ENCODE measurements at regions not wholly inside any gene's neighbourhood (a gene's known extent, or its start where the extent isn't known, plus 50 kb on each side); places are given as distances from the start of the nearest gene placed in this dataset.
"Not testable (repeated sequence)": the region's sequence is repeated elsewhere in the genome, so short reads cannot be mapped to it uniquely, and the experiment has no call there.

DNA sequence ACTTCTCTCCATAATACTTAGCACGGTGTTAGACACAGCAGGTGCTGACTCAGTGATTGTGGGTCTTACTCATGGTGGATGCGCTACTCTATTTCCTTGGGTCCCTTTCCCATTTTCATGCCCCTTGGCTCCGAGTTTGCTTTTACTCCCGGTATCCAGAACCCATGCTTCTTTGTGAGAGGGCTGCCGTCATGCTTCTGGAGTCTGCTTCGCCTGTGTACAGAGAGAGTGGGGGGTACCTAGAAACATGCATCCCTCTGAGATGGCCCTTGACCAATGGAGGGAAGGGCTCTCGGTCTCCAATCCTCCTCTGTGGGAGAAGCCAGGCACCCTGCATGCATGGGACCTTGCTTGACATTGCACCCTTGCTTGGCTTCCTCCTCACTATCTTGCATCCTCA, 160.4 kb downstream of the NRN1 start:
- H3K27me3 ChIP-seq (replicated peaks; ENCODE audit: control insufficient read depth, insufficient read depth, low read length, poor library complexity, severe bottlenecking): no peaks in the 10 kb centered on the region
- H3K4me3 ChIP-seq (ENCODE audit: insufficient read depth, low read depth, low read length, poor library complexity, severe bottlenecking): no peak overlapping the region
- H3K27ac ChIP-seq (ENCODE audit: insufficient read depth, low read length, poor library complexity, severe bottlenecking): no peak overlapping the region
- no peaks in the 10 kb centered on the region for H3K36me3 ChIP-seq (ENCODE audit: control insufficient read depth, insufficient read depth, low read length)
- H3K4me1 ChIP-seq (ENCODE audit: control insufficient read depth, insufficient read depth, low read length, poor library complexity, severe bottlenecking): peaks cover 3% of the 10 kb centered on the region
- H3K9me3 ChIP-seq (ENCODE audit: control insufficient read depth, low read length): no peaks in the 10 kb centered on the region
- DNase-seq: no peak

DNA sequence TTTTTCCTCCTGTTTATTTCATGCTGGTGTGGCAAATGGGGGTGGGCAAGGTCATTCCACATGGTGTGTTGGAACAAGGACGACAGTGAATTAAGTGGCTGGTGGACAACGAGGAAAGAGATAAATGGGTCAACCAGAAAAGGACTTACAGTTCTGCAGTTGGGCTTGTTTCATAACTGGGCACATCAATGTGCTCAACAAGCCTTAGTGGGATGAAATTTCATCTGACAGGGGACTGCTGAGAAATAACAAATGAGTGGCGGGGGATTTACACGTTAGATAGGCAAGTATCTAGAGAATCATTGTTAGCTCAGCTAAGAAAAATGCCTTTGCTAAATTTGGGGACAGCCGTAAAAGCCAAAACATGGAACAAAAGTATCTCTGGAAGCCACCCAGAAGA, 163.6 kb downstream of the NRN1 start:
- no peak overlapping the region for H3K4me3 ChIP-seq (ENCODE audit: insufficient read depth, low read depth, low read length, poor library complexity, severe bottlenecking)
- no peaks in the 10 kb centered on the region for H3K4me1 ChIP-seq (ENCODE audit: control insufficient read depth, insufficient read depth, low read length, poor library complexity, severe bottlenecking)
- no peaks in the 10 kb centered on the region for H3K9me3 ChIP-seq (ENCODE audit: control insufficient read depth, low read length)
- H3K27ac ChIP-seq (ENCODE audit: insufficient read depth, low read length, poor library complexity, severe bottlenecking): no peak overlapping the region
- no peak for DNase-seq
- no peaks in the 10 kb centered on the region for H3K36me3 ChIP-seq (ENCODE audit: control insufficient read depth, insufficient read depth, low read length)
- no peaks in the 10 kb centered on the region for H3K27me3 ChIP-seq (replicated peaks; ENCODE audit: control insufficient read depth, insufficient read depth, low read length, poor library complexity, severe bottlenecking)

DNA sequence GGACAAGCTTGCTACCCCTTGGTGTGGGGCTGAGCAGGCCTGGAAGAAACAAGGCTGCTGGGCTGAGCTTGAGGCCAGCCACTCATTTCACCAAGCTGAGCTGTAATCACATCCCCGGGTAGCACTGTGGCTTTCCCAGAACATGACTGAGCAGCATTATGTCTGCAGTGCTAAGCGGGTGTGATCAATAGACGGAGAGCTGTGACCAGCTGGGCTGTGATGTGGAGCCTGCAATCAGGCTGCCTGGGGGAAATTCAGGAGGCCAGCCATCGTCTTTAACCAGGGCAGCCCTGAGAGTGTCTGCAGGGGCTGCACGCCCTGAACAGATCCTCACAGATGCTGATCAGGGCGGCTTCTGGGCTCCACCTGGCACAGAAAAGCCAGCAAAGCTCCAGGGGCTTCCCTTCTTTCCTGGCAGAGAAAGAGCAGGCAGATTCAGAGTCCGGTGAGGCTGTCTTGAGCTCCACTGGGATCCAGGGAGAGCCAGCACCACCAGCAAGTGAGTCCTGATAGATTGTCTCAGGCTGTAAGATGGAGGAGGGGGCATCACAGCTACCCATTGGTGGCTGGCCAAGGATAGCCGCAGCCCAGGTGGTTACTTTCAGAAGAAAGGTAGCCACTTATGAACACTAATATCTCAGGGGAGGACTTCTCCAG, 165.9 kb downstream of the NRN1 start:
- no peaks in the 10 kb centered on the region for H3K9me3 ChIP-seq (ENCODE audit: control insufficient read depth, low read length)
- H3K27me3 ChIP-seq (replicated peaks; ENCODE audit: control insufficient read depth, insufficient read depth, low read length, poor library complexity, severe bottlenecking): no peaks in the 10 kb centered on the region
- H3K36me3 ChIP-seq (ENCODE audit: control insufficient read depth, insufficient read depth, low read length): no peaks in the 10 kb centered on the region
- no peak for DNase-seq
- H3K4me1 ChIP-seq (ENCODE audit: control insufficient read depth, insufficient read depth, low read length, poor library complexity, severe bottlenecking): no peaks in the 10 kb centered on the region
- H3K4me3 ChIP-seq (ENCODE audit: insufficient read depth, low read depth, low read length, poor library complexity, severe bottlenecking): no peak overlapping the region
- no peak overlapping the region for H3K27ac ChIP-seq (ENCODE audit: insufficient read depth, low read length, poor library complexity, severe bottlenecking)

DNA sequence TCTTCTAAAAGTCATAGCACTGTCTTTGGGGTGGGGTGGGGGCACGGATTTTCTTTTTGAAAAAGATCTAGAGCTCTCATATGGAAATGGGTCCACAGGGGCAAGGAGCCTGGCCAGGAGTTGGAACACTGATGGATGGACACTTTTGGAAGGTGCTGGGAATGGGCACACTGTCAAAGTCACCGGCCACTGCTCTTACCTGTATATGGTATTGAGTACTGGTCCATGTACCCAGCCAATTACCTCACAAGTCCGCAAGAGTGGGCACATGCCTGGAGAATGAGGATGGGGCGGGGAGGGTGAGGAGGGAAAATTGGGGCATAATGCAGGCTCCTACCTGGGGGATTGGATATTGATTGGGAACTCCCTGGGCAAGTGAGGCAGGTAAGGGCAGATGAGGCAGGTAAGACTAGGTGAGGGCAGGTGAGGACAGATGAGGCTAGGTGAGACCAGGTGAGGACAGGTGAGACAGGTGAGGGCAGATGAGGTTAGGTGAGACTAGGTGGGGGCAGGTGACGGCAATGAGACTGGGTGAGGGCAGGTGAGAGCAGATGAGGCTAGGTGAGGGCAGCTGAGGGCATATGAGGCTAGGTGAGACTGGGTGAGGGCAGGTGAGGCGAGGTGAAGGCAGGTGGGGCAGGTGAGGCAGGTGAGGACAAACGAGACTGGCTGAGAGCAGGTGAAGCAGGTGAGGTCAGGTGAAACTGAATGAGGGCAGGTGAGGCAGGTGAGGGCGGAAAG, 167.9 kb downstream of the NRN1 start:
- no peaks in the 10 kb centered on the region for H3K27me3 ChIP-seq (replicated peaks; ENCODE audit: control insufficient read depth, insufficient read depth, low read length, poor library complexity, severe bottlenecking)
- no peak overlapping the region for H3K4me3 ChIP-seq (ENCODE audit: insufficient read depth, low read depth, low read length, poor library complexity, severe bottlenecking)
- no peaks in the 10 kb centered on the region for H3K9me3 ChIP-seq (ENCODE audit: control insufficient read depth, low read length)
- no peak for DNase-seq
- no peaks in the 10 kb centered on the region for H3K4me1 ChIP-seq (ENCODE audit: control insufficient read depth, insufficient read depth, low read length, poor library complexity, severe bottlenecking)
- H3K27ac ChIP-seq (ENCODE audit: insufficient read depth, low read length, poor library complexity, severe bottlenecking): no peak overlapping the region
- no peaks in the 10 kb centered on the region for H3K36me3 ChIP-seq (ENCODE audit: control insufficient read depth, insufficient read depth, low read length)

DNA sequence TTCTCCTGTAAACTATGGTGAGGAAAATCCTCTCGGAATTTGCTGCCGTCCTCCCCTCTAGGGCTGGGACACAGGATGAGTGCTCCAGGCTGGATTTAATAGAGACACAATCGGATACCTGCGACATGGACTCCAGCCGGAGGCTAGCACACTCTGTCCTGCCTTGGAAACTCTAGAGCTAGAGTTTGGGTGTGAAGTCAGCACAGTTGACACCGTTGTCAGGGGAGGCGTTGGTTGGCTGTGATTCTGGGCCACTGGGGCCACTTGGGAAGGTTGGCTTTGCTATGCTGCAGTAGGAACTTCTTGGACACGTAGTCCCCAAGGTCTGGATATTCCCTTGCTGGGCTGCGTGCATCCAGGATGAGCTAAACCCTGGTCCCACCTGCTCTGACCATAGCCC, 169.4 kb downstream of the NRN1 start:
- Histone ChIP-seq H3K27me3 (replicated peaks; ENCODE audit: control insufficient read depth, insufficient read depth, low read length, poor library complexity, severe bottlenecking) (no peaks in the 10 kb centered on the region), H3K36me3 (ENCODE audit: control insufficient read depth, insufficient read depth, low read length) (no peaks in the 10 kb centered on the region), H3K27ac (ENCODE audit: insufficient read depth, low read length, poor library complexity, severe bottlenecking) (no peak overlapping the region), H3K9me3 (ENCODE audit: control insufficient read depth, low read length) (no peaks in the 10 kb centered on the region), H3K4me3 (ENCODE audit: insufficient read depth, low read depth, low read length, poor library complexity, severe bottlenecking) (no peak overlapping the region), H3K4me1 (ENCODE audit: control insufficient read depth, insufficient read depth, low read length, poor library complexity, severe bottlenecking) (peaks cover 12% of the 10 kb centered on the region)
- DNase-seq: no peak

DNA sequence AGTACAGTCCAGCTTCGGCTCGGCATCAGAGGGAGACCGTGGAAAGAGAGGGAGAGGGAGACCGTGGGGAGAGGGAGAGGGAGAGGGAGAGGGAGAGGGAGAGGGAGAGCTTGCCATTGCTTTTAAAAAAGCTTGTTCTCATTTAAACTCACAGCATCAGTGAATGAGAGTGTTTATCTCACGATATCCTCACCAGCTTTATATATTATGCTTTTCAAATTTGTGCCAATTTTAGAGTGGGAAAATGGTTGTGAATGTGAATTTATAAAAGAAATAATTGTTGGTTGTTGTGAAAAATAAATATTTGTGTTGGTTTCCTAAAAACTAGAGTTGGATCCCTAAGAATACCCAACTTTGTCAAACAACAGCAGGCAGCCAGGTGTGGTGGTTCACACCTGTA, 170.1 kb downstream of the NRN1 start:
- H3K36me3 ChIP-seq (ENCODE audit: control insufficient read depth, insufficient read depth, low read length); H3K27me3 ChIP-seq (replicated peaks; ENCODE audit: control insufficient read depth, insufficient read depth, low read length, poor library complexity, severe bottlenecking); H3K4me3 ChIP-seq (ENCODE audit: insufficient read depth, low read depth, low read length, poor library complexity, severe bottlenecking); H3K9me3 ChIP-seq (ENCODE audit: control insufficient read depth, low read length); DNase-seq; H3K27ac ChIP-seq (ENCODE audit: insufficient read depth, low read length, poor library complexity, severe bottlenecking): not testable (repeated sequence)
- H3K4me1 ChIP-seq (ENCODE audit: control insufficient read depth, insufficient read depth, low read length, poor library complexity, severe bottlenecking): peaks cover 20% of the 10 kb centered on the region

DNA sequence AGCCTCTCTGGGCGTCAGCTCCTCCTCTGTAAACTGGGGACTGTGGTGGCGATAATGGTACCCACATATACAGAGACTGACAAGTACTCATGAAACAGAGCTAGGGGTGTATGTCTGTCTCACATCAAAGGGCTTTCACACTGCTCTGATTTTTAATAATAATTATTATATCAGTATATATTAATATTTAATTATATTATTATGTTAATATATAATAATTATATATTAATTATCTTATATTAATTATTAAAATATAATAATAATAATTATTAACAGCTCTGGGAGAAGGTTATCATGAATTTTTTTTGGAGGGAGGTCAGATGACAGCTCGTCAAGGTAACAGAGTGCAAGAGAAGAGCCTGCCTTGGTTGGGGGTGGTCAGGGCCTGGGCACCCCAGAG, 173.6 kb downstream of the NRN1 start:
- H3K27ac ChIP-seq (ENCODE audit: insufficient read depth, low read length, poor library complexity, severe bottlenecking): no peak overlapping the region
- H3K36me3 ChIP-seq (ENCODE audit: control insufficient read depth, insufficient read depth, low read length): no peaks in the 10 kb centered on the region
- H3K27me3 ChIP-seq (replicated peaks; ENCODE audit: control insufficient read depth, insufficient read depth, low read length, poor library complexity, severe bottlenecking): no peaks in the 10 kb centered on the region

DNA sequence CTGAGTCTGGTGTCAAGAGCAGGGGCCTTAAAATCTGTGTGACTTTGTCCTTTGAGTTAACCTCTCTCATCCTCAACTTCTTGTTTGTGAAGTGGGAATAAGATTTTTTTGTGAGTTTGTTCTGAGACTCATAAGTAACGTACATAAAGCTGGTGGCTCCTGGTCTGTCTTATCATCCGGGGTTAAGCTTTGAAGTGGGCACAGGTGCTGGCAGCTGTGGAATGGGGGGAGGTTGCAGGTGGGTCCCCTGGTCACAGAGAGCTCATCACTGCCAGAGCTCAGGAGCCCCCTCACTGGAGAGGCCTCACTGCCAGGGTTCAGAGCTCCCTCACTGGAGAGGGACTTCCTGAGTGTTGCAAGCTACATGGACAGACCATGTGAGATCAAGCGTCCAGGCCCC, 174.1 kb downstream of the NRN1 start:
- Histone ChIP-seq H3K27me3 (replicated peaks; ENCODE audit: control insufficient read depth, insufficient read depth, low read length, poor library complexity, severe bottlenecking) (no peaks in the 10 kb centered on the region), H3K9me3 (ENCODE audit: control insufficient read depth, low read length) (no peaks in the 10 kb centered on the region), H3K36me3 (ENCODE audit: control insufficient read depth, insufficient read depth, low read length) (no peaks in the 10 kb centered on the region), H3K4me3 (ENCODE audit: insufficient read depth, low read depth, low read length, poor library complexity, severe bottlenecking) (no peak overlapping the region), H3K27ac (ENCODE audit: insufficient read depth, low read length, poor library complexity, severe bottlenecking) (peak overlapping the region; percentile 34), H3K4me1 (ENCODE audit: control insufficient read depth, insufficient read depth, low read length, poor library complexity, severe bottlenecking) (peaks cover 28% of the 10 kb centered on the region)
- no peak for DNase-seq

More for the DNA sequence above, 173.6 kb downstream of the NRN1 start:
- Histone ChIP-seq H3K9me3 (ENCODE audit: control insufficient read depth, low read length) (no peaks in the 10 kb centered on the region), H3K4me1 (ENCODE audit: control insufficient read depth, insufficient read depth, low read length, poor library complexity, severe bottlenecking) (peaks cover 28% of the 10 kb centered on the region), H3K4me3 (ENCODE audit: insufficient read depth, low read depth, low read length, poor library complexity, severe bottlenecking) (no peak overlapping the region)
- no peak for DNase-seq

DNA sequence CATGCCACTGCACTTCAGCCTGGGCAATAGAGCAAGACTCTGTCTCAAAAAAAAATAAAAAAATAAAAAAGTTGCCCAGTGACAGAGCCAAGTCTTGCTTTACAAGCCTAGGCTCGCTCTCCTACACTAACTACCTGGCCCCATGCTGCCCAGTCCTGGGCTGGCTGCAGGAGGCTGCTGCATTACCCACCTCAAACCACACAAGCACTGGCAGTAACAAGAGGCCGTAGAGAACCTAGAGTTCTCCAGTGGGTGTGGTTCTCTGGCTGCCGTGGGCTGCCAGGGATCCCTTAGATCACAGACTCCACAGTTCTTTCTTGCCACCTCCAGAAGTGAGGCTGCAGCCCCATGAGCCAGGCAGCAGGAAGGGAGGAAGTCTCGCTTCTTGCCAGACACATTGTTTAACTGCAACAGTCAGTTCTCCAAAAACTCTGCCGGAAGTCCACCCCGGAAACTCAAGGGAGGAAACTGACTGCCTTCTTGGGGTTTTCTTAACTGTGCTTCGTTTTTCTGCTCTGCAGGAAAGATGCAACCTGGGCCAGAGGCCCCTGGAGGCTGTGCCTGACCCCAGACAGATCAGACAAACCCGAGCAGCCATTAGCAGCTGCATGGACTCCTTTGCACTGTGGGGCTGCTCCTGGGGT, 175.4 kb downstream of the NRN1 start:
- H3K4me3 ChIP-seq (ENCODE audit: insufficient read depth, low read depth, low read length, poor library complexity, severe bottlenecking): peak overlapping the region; percentile 9
- not testable (repeated sequence) for H3K36me3 ChIP-seq (ENCODE audit: control insufficient read depth, insufficient read depth, low read length); H3K27me3 ChIP-seq (replicated peaks; ENCODE audit: control insufficient read depth, insufficient read depth, low read length, poor library complexity, severe bottlenecking); H3K9me3 ChIP-seq (ENCODE audit: control insufficient read depth, low read length)
- H3K4me1 ChIP-seq (ENCODE audit: control insufficient read depth, insufficient read depth, low read length, poor library complexity, severe bottlenecking): peaks cover 28% of the 10 kb centered on the region
- DNase-seq: peak; percentile 28 to 30 (median 29)
- peak overlapping the region; percentile 25 for H3K27ac ChIP-seq (ENCODE audit: insufficient read depth, low read length, poor library complexity, severe bottlenecking)

DNA sequence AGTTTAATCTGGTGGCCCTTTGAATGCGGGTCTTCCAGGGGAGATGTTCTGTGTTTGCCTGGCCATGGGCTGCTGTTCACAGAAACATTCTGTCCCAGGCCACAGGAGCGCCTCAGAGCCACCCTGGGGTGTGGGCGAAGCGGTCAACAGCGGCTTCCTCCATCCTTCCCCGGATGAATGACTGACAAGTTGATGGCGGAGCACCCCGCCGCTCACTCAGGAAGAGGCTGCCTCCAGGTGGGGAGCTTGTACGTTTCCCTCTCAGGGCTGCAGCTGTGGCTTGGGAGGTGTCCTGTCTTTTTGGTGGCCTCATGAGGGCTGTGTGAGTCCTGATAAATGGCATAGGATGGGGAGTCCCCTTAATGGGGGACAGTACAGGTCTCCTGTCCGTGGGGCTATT, 178.4 kb downstream of the NRN1 start:
- H3K9me3 ChIP-seq (ENCODE audit: control insufficient read depth, low read length): no peaks in the 10 kb centered on the region
- H3K27ac ChIP-seq (ENCODE audit: insufficient read depth, low read length, poor library complexity, severe bottlenecking): no peak overlapping the region
- H3K36me3 ChIP-seq (ENCODE audit: control insufficient read depth, insufficient read depth, low read length): no peaks in the 10 kb centered on the region
- peaks cover 24% of the 10 kb centered on the region for H3K4me1 ChIP-seq (ENCODE audit: control insufficient read depth, insufficient read depth, low read length, poor library complexity, severe bottlenecking)
- no peak overlapping the region for H3K4me3 ChIP-seq (ENCODE audit: insufficient read depth, low read depth, low read length, poor library complexity, severe bottlenecking)
- DNase-seq: no peak
- no peaks in the 10 kb centered on the region for H3K27me3 ChIP-seq (replicated peaks; ENCODE audit: control insufficient read depth, insufficient read depth, low read length, poor library complexity, severe bottlenecking)

Data from effector memory CD4-positive, alpha-beta T cell (primary cell).